ENCODE measurements at regions not wholly inside any gene's neighbourhood (a gene's known extent, or its start where the extent isn't known, plus 50 kb on each side); places are given as distances from the start of the nearest gene placed in this dataset.

- TF ChIP-seq ZUFSP (CRISPR knock-in tag; IDR thresholded peaks at IDR 0.05; ENCODE audit: borderline replicate concordance) (no peak), FOXO4 (CRISPR knock-in tag; conservative IDR thresholded peaks at IDR 0.05) (no peak), ZNF773 (CRISPR knock-in tag; IDR thresholded peaks at IDR 0.05; ENCODE audit: borderline replicate concordance) (no peak), TCF7 (IDR thresholded peaks at IDR 0.05; ENCODE audit: low read depth) (no peak), GABPA (IDR thresholded peaks at IDR 0.05; ENCODE audit: low read depth, low read length) (no peak), GABPA (CRISPR knock-in tag; IDR thresholded peaks at IDR 0.05; ENCODE audit: low read depth) (no peak), ZNF83 (CRISPR knock-in tag; IDR thresholded peaks at IDR 0.05; ENCODE audit: borderline replicate concordance) (no peak), RBM39 (IDR thresholded peaks at IDR 0.05; ENCODE audit: low read depth, low read length, poor library complexity, severe bottlenecking) (no peak), CHCHD3 (CRISPR knock-in tag; IDR thresholded peaks at IDR 0.05) (no peak), FOXP4 (CRISPR knock-in tag; IDR thresholded peaks at IDR 0.05) (no peak), ZSCAN30 (CRISPR knock-in tag; IDR thresholded peaks at IDR 0.05) (no peak)
Measured at GRCh38 chrX:11934089-11934488, 176.1 kb downstream of the MSL3 start.

Measured in HepG2 (cell line).